Activated T-helper 1 cell treated with anti-CD3 and anti-CD28 coated beads, Interleukin-2, amount 50 U/mL, for 16 hours (primary cell): ENCODE measurements at regions not wholly inside any gene's neighbourhood (a gene's known extent, or its start where the extent isn't known, plus 50 kb on each side); places are given as distances from the start of the nearest gene placed in this dataset.

Source experiments
- DNase-seq, 2 donors: peaks; one replicate each; pipeline ENCODE4 v3.0.0-alpha.2; 2020; ENCODE audit warnings: low read depth in 1 of 2, low spot score in 1 of 2

GRCh38 chr15:69624155-69624520 is 171.5 kb downstream of the RPLP1 start:
- DNase-seq: no peak

- no peak for DNase-seq
Observed at GRCh38 chr15:69624816-69625215, 172.2 kb downstream of the RPLP1 start.

DNA sequence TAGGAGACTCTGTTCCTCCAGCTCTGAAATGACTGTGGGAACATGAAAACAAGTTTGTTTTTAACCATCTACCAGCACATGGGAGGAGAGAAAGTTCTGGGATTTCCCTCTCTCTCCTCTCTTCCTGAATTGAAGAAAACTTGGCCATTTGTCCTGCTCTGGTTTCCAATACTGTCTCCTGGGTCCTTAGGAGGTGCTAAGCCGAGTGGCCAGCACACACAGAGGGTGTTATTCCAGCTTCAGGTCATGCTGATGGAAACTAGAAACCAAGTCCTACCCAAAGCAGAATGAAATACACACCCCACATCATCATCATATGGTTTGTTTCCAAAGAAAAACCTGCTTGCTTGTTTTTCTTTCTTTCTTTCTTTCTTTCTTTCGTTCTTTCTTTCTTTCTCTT is 172.7 kb downstream of the RPLP1 start:
- no peak for DNase-seq

DNA sequence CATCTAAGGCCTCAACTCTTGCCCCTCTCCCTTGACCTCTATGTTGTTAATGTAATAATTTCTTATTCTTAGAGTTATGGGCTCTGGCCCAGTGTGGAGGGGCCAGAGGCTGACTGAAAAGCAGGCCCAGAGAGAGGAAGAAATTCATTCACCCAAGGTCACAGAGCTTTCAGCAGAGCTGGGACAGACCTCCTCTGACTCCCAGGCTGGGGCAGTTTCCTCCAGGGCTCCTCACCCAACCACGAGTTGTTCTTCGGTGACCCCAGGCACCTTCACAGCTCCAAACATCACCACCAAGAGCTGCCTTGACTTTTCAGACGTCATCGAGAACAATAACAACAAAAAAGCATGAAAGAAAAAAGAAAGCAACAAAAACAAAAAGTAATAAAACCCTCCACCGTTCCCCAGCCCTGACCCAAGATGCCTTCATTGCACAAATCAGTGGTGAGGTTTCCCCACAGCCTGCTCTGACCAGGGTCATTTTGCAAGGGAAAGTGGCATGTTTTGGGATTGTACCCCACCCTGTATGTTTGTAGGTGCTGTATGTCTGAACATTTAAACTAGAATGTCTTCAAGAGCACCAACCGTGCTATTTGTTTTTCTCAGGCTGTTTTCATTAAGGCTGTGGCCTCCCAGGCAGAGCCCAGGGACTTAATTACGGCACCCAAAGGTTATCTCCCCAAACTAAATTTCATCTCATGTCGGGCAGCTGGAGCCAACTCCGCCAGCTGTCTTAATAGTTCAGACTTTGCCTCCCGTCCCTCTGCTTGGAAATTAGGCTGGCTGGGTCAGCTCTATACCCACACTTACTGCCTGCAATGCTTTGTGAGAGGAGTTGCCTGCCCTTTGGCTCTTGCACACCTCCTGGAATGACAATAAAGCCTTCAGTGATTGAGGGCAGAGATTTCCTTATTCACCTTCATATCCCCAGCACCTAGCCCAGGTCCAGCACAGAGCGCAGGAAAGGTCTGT is 173.8 kb downstream of the RPLP1 start:
- DNase-seq: no peak

GRCh38 chr15:69627548-69628158 is 175.0 kb downstream of the RPLP1 start:
- DNase-seq: no peak

DNA sequence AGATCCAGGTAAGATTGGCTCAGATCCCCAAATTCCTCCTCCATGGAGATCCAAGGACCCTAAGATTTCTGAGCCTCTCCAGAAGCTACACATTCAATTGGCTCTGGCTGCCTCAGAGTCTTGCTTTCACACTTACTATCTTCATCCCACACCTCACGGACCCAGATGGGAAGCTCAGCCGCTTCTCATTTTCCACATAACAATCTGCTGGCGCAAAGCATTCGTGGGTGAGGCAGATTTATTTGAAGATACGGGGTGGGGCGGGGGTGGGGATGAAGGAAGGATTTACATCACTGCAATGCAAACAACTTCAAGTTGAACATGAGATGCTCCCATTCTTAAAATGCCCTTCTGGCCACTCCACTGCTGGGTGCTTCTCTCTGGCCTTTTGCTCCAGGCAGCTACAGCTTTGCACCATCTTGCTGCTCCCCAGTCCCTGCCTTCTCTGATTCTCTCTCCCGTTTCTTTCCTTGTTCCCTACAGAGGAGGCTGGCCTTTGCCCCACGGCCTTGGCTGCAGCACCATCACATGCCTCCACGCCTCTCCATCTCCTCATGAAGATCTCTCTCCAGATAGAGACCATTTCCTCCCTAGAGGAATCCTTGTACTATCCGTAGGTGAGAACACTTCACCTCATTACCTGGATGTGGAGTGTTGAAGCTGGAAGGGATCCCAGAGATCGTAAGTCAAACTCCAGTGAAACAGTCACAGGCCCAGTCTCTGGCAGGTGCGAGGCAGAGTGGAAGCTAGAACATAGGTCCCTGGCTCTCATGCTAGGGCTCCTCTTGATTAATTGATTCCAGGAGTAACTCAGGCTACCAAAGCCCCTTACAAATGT is 175.9 kb downstream of the RPLP1 start:
- DNase-seq: no peak

- no peak for DNase-seq
Observed at GRCh38 chr15:69629631-69630161, 177.1 kb downstream of the RPLP1 start.

GRCh38 chr15:69631005-69631404 is 178.4 kb downstream of the RPLP1 start:
- no peak for DNase-seq

DNA sequence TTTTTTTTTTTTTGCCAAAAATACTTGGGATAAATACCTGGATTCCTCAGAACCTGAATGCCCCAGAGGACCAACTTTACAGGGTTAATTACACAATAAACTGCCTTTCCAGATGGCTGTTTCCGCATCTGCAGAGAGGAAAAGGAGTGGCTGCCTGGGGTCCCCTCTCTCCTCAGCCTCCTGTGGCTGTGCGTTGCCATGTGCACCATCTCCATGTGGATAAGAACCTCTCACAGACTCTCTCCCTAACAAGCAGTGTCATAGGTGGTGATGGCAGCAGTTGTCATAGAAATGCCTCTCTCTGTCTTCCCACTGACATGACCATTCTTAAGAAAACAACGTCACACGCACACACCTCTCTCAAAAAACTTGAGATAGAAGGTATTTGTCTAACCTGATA is 179.4 kb downstream of the RPLP1 start:
- DNase-seq: no peak

DNA sequence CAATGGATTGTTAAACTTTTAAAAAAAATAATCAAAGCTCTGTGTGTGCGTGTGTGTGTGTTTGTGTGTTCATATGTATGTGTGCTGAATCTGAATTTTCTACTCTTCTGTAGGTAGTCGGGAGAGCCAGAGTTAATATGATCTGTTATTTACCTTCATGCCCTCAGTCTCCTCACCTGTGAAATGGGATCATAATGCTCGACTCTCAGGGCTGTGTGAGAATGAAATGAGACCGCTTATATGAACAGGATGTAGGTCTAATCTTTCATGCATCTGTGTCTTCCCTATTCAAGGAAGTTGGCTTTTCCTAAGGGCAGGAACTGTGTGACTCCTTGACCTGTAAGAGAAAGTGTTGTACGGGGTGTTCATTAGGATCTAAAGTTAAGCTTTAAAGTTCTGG is 182.2 kb downstream of the RPLP1 start:
- DNase-seq: no peak

GRCh38 chr15:69636169-69636915 is 183.7 kb downstream of the RPLP1 start:
- DNase-seq: no peak

DNA sequence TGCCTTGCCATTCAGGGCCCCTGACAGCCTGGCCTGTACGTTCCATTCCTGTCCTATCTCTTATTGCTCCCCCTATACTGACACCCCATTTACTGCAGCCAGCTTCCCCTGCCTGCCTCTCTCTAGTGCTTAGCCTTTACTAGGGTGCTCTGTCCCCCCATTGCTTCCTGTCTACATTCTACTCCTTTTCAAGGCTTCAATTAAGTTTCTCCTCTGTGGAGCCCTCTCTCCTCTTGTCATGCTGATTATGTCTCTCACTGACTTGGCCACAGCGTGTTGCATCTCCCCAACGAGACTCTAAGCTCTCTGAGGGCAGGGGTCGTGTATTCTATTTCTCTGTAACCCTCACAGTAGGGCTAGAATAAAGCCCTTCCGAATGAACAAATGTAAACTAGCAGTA is 185.2 kb downstream of the RPLP1 start:
- DNase-seq: no peak

GRCh38 chr15:69643476-69643875 is 190.9 kb downstream of the RPLP1 start:
- DNase-seq: no peak

DNA sequence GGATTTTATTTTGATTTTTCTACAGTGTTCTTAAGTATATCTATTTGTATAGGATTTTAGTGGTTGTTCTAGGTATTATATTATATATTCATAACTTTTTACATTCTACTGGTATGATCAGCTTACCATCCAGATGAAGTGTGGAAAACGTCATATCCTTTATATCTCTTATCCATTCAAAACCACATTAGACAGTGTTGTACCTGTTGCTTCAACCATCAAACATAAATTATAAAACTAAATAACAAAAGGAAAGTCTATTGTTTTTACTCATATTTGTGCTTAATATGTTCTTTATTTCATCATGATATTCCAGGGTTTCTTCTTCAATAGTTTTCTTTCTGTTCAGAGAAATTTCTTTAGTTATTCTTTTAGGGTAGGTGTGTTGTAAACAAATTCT is 191.4 kb downstream of the RPLP1 start:
- DNase-seq: no peak

DNA sequence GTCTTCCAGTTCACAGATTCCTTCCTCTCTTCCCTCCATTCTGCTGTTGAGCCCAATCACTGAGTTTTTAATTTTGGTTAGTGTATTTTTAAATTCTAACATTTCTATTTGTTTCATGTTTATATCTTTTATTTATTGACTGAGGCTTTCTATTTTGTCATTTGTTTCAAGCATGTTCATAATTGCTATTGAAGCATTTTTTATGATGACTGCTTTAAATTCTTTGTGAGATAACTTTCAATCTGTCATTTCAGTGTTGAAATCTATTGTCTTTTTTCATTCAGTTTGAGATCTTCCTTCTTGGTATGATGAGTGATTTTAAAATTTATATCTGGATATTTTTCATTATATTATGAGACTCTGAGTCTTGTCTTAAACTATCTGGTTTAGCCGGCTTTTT is 192.3 kb downstream of the RPLP1 start:
- DNase-seq: no peak

GRCh38 chr15:69647142-69647513 is 194.5 kb downstream of the RPLP1 start:
- DNase-seq: no peak

DNA sequence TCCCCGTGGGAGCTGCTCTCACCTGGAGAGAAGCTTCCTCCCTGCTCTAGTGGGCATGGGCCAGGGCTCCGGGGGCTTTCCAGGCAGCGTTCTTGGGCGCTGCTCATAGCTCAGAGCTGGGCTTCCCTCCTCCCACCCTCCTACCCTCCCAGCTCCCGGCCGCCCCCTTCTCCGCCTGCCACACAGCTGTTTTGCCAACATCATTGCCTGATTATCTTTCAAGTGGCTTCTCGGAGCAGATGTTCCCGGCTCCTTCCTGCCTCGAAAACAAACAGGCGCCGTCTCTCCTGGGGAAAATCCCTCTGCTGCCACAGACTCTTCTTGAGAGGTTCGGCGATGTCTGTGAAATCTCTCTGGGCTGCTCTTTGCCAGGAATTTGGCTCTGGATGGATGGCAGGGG is 195.6 kb downstream of the RPLP1 start:
- DNase-seq: no peak

- no peak for DNase-seq
Observed at GRCh38 chr15:69648775-69649735, 196.4 kb downstream of the RPLP1 start.

- no peak for DNase-seq
Observed at GRCh38 chr15:69652293-69652692, 199.7 kb downstream of the RPLP1 start.
